HG03103 (cell line): ENCODE measurements at regions not wholly inside any gene's neighbourhood (a gene's known extent, or its start where the extent isn't known, plus 50 kb on each side); places are given as distances from the start of the nearest gene placed in this dataset.

Experiments used
- ATAC-seq: cut with Tn5 transposase; IDR thresholded peaks from one replicate; pipeline ENCODE4 v1.9.1; 2021; ENCODE audit warnings: low read depth; ENCODE audit not compliant: unreplicated experiment

- no peak for ATAC-seq
Measured at GRCh38 chr1:228867108-228867950, 132.1 kb downstream of the RHOU start.

GRCh38 chr1:228867951-228868730 lies 132.9 kb downstream of the RHOU start:
- no peak for ATAC-seq

- ATAC-seq, result no peak
Measured at GRCh38 chr1:228868731-228869024, 133.4 kb downstream of the RHOU start.

- no peak for ATAC-seq
Measured at GRCh38 chr1:228869312-228869824, 134.1 kb downstream of the RHOU start.

- ATAC-seq, result no peak
Measured at GRCh38 chr1:228870041-228870713, 134.9 kb downstream of the RHOU start.

- ATAC-seq, result no peak
Measured at GRCh38 chr1:228871314-228872061, 136.2 kb downstream of the RHOU start.

GRCh38 chr1:228872080-228872479 lies 136.8 kb downstream of the RHOU start:
- no peak for ATAC-seq

GRCh38 chr1:228873709-228874108 lies 138.4 kb downstream of the RHOU start:
- ATAC-seq, result no peak

- no peak for ATAC-seq
Measured at GRCh38 chr1:228875741-228876140, 140.5 kb downstream of the RHOU start.

- ATAC-seq, result no peak
Measured at GRCh38 chr1:228876187-228876586, 140.9 kb downstream of the RHOU start.

- no peak for ATAC-seq
Measured at GRCh38 chr1:228879164-228879563, 143.9 kb downstream of the RHOU start.

GRCh38 chr1:228882041-228882770 lies 146.9 kb downstream of the RHOU start:
- ATAC-seq, result no peak

GRCh38 chr1:228882771-228883450 lies 147.6 kb downstream of the RHOU start:
- ATAC-seq, result no peak

GRCh38 chr1:228883535-228883934 lies 148.3 kb downstream of the RHOU start:
- no peak for ATAC-seq

- ATAC-seq, result no peak
Measured at GRCh38 chr1:228884196-228884595, 148.9 kb downstream of the RHOU start.

- ATAC-seq, result no peak
Measured at GRCh38 chr1:228884615-228885566, 149.6 kb downstream of the RHOU start.

- ATAC-seq, result no peak
Measured at GRCh38 chr1:228885845-228886244, 150.6 kb downstream of the RHOU start.

GRCh38 chr1:228887101-228887500 lies 151.8 kb downstream of the RHOU start:
- no peak for ATAC-seq
